22Rv1 (cell line): ENCODE measurements at regions not wholly inside any gene's neighbourhood (a gene's known extent, or its start where the extent isn't known, plus 50 kb on each side); places are given as distances from the start of the nearest gene placed in this dataset.
A peak's percentile ranks its signal among the peaks of the same experiment; 100 is the strongest.
"Not testable (repeated sequence)": the region's sequence is repeated elsewhere in the genome, so short reads cannot be mapped to it uniquely, and the experiment has no call there.

Experiments
- H3K27ac ChIP-seq: fragments of 450-650 bp; 2 replicates; pipeline ENCODE4 v1.5.1; 2017
- CTCF ChIP-seq: fragments of 450-650 bp; IDR thresholded peaks from 2 replicates; pipeline ENCODE4 v1.5.1; 2017; ENCODE audit warnings: mild to moderate bottlenecking
- ZFX ChIP-seq: fragments of 450-650 bp; IDR thresholded peaks from 2 replicates; pipeline ENCODE4 v1.6.1; 2017; ENCODE audit warnings: antibody characterized with exemption, borderline replicate concordance

GRCh38 chr4:22597471-22597870, 81.6 kb upstream of the ADGRA3 start:
- no peak for TF ChIP-seq CTCF
- TF ChIP-seq ZFX: no peak
- no peak overlapping the region for H3K27ac ChIP-seq

GRCh38 chr4:22598113-22599047, 82.5 kb upstream of the ADGRA3 start:
- not testable (repeated sequence) for H3K27ac ChIP-seq

DNA sequence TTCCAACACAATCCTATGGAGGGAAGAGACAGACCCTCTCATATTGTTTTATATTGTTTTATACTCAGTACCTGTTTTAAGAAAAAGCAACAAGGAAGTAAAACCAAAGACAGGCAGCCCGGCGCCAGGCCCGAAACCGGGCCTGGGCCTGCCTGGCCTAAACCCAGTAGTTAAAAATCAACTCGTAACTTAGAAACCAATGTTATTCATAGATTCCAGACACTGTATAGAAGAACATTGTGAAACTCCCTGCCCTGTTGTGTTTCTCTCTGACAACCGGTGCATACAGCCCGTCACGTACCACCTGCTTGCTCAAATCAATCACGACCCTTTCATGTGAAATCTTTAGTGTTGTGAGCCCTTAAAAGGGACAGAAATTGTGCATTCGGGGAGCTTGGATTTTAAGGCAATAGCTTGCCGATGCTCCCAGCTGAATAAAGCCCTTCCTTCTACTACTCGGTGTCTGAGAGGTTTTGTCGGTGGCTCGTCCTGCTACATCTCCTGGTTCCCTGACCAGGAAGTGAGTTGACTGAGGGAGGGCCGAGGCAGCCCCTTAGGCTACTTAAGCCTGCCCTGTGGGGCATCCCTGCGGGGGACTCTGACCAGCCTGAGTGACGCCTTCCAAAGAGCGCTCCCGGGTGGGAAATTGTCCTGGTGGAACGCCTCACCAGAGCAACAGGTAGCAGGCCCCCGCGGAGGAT, 83.5 kb upstream of the ADGRA3 start:
- not testable (repeated sequence) for H3K27ac ChIP-seq

GRCh38 chr4:22599929-22600432, 84.1 kb upstream of the ADGRA3 start:
- H3K27ac ChIP-seq: not testable (repeated sequence)

DNA sequence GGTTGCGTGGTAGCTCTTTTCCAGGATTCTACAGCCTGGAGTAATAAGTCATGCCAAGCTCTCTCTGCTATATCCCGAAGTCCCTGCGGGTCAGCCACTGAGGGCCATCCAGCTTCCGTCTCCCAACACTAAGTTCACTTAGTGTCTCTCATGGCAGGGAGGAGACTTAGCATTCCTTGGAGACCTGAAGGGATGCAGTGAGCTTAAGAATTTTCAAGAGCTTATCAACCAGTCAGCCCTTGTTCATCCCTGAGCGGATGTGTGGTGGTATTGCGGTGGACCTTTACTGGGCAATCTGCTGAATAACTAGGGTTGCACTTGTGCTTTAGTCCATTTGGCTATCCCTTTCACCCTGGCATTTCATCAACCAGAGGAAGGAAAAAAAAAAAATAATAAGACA, 85.8 kb upstream of the ADGRA3 start:
- H3K27ac ChIP-seq: not testable (repeated sequence)

DNA sequence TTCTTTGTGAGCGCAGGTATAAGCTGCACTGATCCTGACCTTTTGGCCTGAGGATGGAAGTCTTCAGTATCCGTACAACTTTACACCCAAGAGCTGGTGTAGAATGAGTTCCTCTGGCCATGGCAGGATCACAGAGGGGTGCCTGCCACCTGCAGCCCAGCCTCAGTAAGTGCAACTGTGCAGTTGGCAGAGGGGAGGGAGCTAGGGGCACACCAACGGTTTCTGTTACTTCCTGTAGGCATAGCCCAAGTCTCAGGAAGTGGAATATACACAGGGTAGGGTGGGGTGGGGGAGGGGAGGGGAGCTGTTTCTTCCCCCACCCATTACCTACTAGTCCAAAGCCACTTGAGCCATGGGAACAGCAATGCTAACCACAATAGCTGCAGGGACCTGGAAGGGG, 85.4 kb upstream of the GBA3 start:
- TF ChIP-seq CTCF (peak; percentile 33), ZFX (no peak)
- no peak overlapping the region for H3K27ac ChIP-seq

DNA sequence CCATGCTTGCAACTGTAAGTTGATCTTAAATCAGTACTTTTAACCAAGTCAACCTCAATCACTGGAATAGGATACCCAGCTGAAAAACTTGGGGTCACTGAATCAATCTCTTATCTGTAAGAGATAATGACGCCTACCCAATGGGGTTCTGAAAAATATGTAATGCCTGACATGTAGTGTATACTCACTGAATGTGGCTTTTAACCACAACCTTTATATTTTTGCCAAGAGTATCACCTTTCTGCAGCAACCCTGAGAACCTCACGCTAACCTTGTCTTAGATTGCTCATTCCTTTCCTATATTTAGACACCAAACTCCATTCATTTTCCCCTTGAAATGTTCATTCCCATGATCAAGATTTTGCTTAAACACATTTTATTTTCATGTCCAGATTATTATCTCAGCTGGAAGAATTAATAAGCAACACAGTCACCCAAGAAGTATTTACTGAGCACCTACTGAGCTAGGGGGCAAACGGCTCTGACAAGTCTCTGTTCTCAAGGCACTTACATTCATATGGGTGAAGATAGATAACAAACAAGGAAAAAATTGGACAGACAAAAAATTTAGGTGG, 82.7 kb upstream of the GBA3 start:
- H3K27ac ChIP-seq: not testable (repeated sequence)

DNA sequence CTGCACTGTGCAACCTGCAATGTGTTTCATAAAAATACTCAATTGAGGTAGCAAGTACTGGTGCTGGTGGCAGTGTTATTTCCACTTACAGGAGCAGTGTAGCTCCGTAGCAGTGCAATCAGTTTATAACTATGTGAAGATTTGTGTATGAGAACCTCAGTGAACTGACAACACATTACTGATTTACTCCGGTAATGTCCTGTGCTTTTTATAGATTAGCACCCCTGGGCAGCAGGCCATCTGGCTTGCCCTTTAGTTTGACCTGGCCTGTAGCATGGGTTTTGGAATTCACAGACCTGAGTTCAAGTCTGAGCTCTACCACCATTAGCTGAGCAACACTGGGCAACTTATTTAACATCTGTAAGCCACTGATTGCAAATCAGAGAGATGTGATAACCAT, 78.6 kb upstream of the GBA3 start:
- TF ChIP-seq CTCF (no peak), ZFX (no peak)
- H3K27ac ChIP-seq: no peak overlapping the region

DNA sequence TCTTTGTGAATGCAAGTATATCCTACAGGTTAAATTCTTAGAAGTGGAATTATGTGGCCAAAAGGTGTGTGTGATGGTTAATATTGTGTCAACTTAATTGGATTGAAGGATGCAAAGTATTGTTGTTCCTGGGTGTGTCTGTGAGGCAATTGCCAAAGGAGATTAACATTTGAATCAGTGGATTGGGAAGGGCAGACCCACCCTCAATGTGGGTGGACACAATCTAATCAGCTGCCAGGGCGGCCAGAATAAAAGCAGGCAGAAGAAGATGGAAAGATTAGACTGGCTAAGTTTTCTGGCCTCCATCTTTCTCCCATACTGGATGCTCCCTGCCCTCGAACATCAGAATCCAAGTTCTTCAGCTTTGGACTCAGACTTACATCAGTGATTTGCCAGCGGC, 76.2 kb upstream of the GBA3 start:
- no peak overlapping the region for H3K27ac ChIP-seq
- no peak for TF ChIP-seq ZFX
- TF ChIP-seq CTCF: no peak

- not testable (repeated sequence) for H3K27ac ChIP-seq
Observed at GRCh38 chr4:22620144-22620543, 72.6 kb upstream of the GBA3 start.

DNA sequence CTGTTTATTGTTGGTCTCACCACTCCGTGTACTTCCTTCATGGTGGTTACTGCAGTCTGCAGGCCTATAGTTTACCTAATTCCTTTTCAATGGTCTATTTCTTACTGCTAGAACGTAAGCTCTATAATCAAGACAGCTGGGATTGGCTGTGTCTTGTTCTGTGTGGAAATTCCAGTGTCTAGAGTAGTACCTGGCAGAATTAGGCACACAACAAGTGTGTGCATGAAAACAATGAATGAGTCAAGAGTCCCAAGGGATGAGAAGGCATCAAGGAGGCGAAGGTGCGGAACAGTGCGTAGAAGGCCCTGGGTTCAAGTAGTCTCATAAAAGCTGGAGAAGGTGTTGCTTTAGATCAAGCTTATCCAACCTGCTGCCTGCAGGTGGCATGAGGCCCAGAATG, 70.8 kb upstream of the GBA3 start:
- not testable (repeated sequence) for H3K27ac ChIP-seq

GRCh38 chr4:22624002-22624401, 68.7 kb upstream of the GBA3 start:
- H3K27ac ChIP-seq: not testable (repeated sequence)
